ENCODE measurements at regions not wholly inside any gene's neighbourhood (a gene's known extent, or its start where the extent isn't known, plus 50 kb on each side); places are given as distances from the start of the nearest gene placed in this dataset.

- in situ Hi-C loops (cut with HindIII; ENCODE audit: low pct_unique_long_range_greater_than_20kb, low sequenced_read_pairs), result no loop called here
- no peak for DNase-seq (ENCODE audit: low read depth, low spot score)
Observed at GRCh38 chr10:109456566-109457301, 466.6 kb downstream of the XPNPEP1 start.

- no peak for DNase-seq (ENCODE audit: low read depth, low spot score)
Observed at GRCh38 chr10:109454691-109455090, 468.6 kb downstream of the XPNPEP1 start.

GRCh38 chr10:109451879-109452278, 471.4 kb downstream of the XPNPEP1 start:
- in situ Hi-C loops (cut with HindIII; ENCODE audit: low pct_unique_long_range_greater_than_20kb, low sequenced_read_pairs), result no loop called here

More at GRCh38 chr10:109454691-109455090, 468.6 kb downstream of the XPNPEP1 start:
- in situ Hi-C loops (cut with HindIII; ENCODE audit: low pct_unique_long_range_greater_than_20kb, low sequenced_read_pairs), result no loop called here

GRCh38 chr10:109450702-109451101, 472.6 kb downstream of the XPNPEP1 start:
- in situ Hi-C loops (cut with HindIII; ENCODE audit: low pct_unique_long_range_greater_than_20kb, low sequenced_read_pairs), result no loop called here
- no peak for DNase-seq (ENCODE audit: low read depth, low spot score)

More at GRCh38 chr10:109451879-109452278, 471.4 kb downstream of the XPNPEP1 start:
- DNase-seq (ENCODE audit: low read depth, low spot score), result peak; percentile 6

- DNase-seq (ENCODE audit: low read depth, low spot score), result no peak
- in situ Hi-C loops (cut with HindIII; ENCODE audit: low pct_unique_long_range_greater_than_20kb, low sequenced_read_pairs), result no loop called here
Observed at GRCh38 chr10:109433434-109433833, 489.9 kb downstream of the XPNPEP1 start.

- in situ Hi-C loops (cut with HindIII; ENCODE audit: low pct_unique_long_range_greater_than_20kb, low sequenced_read_pairs), result no loop called here
- no peak for DNase-seq (ENCODE audit: low read depth, low spot score)
Observed at GRCh38 chr10:109432281-109432680, 491.0 kb downstream of the XPNPEP1 start.

GRCh38 chr10:109430799-109431198, 492.5 kb downstream of the XPNPEP1 start:
- in situ Hi-C loops (cut with HindIII; ENCODE audit: low pct_unique_long_range_greater_than_20kb, low sequenced_read_pairs), result no loop called here
- DNase-seq (ENCODE audit: low read depth, low spot score), result no peak

GRCh38 chr10:109430043-109430760, 493.1 kb downstream of the XPNPEP1 start:
- in situ Hi-C loops (cut with HindIII; ENCODE audit: low pct_unique_long_range_greater_than_20kb, low sequenced_read_pairs), result no loop called here
- DNase-seq (ENCODE audit: low read depth, low spot score), result no peak

GRCh38 chr10:109428775-109429491, 494.4 kb downstream of the XPNPEP1 start:
- no peak for DNase-seq (ENCODE audit: low read depth, low spot score)
- in situ Hi-C loops (cut with HindIII; ENCODE audit: low pct_unique_long_range_greater_than_20kb, low sequenced_read_pairs), result no loop called here

GRCh38 chr10:109427411-109427810, 495.9 kb downstream of the XPNPEP1 start:
- peak; percentile 21 for DNase-seq (ENCODE audit: low read depth, low spot score)

GRCh38 chr10:109426987-109427386, 496.3 kb downstream of the XPNPEP1 start:
- no peak for DNase-seq (ENCODE audit: low read depth, low spot score)
- in situ Hi-C loops (cut with HindIII; ENCODE audit: low pct_unique_long_range_greater_than_20kb, low sequenced_read_pairs), result no loop called here

More at GRCh38 chr10:109427411-109427810, 495.9 kb downstream of the XPNPEP1 start:
- in situ Hi-C loops (cut with HindIII; ENCODE audit: low pct_unique_long_range_greater_than_20kb, low sequenced_read_pairs), result no loop called here

- DNase-seq (ENCODE audit: low read depth, low spot score), result no peak
- in situ Hi-C loops (cut with HindIII; ENCODE audit: low pct_unique_long_range_greater_than_20kb, low sequenced_read_pairs), result no loop called here
Observed at GRCh38 chr10:109418795-109419194, 504.5 kb downstream of the XPNPEP1 start.

GRCh38 chr10:109417803-109418202, 505.5 kb downstream of the XPNPEP1 start:
- in situ Hi-C loops (cut with HindIII; ENCODE audit: low pct_unique_long_range_greater_than_20kb, low sequenced_read_pairs), result no loop called here
- no peak for DNase-seq (ENCODE audit: low read depth, low spot score)

GRCh38 chr10:109412353-109412752, 511.0 kb downstream of the XPNPEP1 start:
- in situ Hi-C loops (cut with HindIII; ENCODE audit: low pct_unique_long_range_greater_than_20kb, low sequenced_read_pairs), result no loop called here

GRCh38 chr10:109411917-109412316, 511.4 kb downstream of the XPNPEP1 start:
- in situ Hi-C loops (cut with HindIII; ENCODE audit: low pct_unique_long_range_greater_than_20kb, low sequenced_read_pairs), result no loop called here
- peak; percentile 45 for DNase-seq (ENCODE audit: low read depth, low spot score)

More at GRCh38 chr10:109412353-109412752, 511.0 kb downstream of the XPNPEP1 start:
- no peak for DNase-seq (ENCODE audit: low read depth, low spot score)

GRCh38 chr10:109405338-109405737, 518.0 kb downstream of the XPNPEP1 start:
- in situ Hi-C loops (cut with HindIII; ENCODE audit: low pct_unique_long_range_greater_than_20kb, low sequenced_read_pairs), result no loop called here

GRCh38 chr10:109403551-109403950, 519.8 kb downstream of the XPNPEP1 start:
- DNase-seq (ENCODE audit: low read depth, low spot score), result no peak
- in situ Hi-C loops (cut with HindIII; ENCODE audit: low pct_unique_long_range_greater_than_20kb, low sequenced_read_pairs), result no loop called here

More at GRCh38 chr10:109405338-109405737, 518.0 kb downstream of the XPNPEP1 start:
- DNase-seq (ENCODE audit: low read depth, low spot score), result no peak

GRCh38 chr10:109393425-109393824, 529.9 kb downstream of the XPNPEP1 start:
- in situ Hi-C loops (cut with HindIII; ENCODE audit: low pct_unique_long_range_greater_than_20kb, low sequenced_read_pairs), result no loop called here
- no peak for DNase-seq (ENCODE audit: low read depth, low spot score)
